Esophagus squamous epithelium (tissue), 4 donors: ENCODE measurements at regions not wholly inside any gene's neighbourhood (a gene's known extent, or its start where the extent isn't known, plus 50 kb on each side); places are given as distances from the start of the nearest gene placed in this dataset.

ENCODE experiments used
- POLR2A ChIP-seq, 4 donors: fragments of 450-650 bp; IDR thresholded peaks; one replicate each; pipeline ENCODE4 v1.6.1; 2017; ENCODE audit warnings: antibody characterized with exemption in 4 of 4, mild to moderate bottlenecking in 4 of 4, moderate library complexity in 3 of 4
- TF ChIP-seq, protein P1 (sequence below), 6 experiments: fragments of 450-650 bp in 4 of 6; fragments of 200-600 bp in 2 of 6; sonication (generic) in 2 of 6; IDR thresholded peaks; one replicate each; pipeline ENCODE4 v1.5.1; 2016 to 2019; ENCODE audit warnings: antibody characterized with exemption in 6 of 6, mild to moderate bottlenecking in 4 of 6, moderate library complexity in 4 of 6

DNA sequence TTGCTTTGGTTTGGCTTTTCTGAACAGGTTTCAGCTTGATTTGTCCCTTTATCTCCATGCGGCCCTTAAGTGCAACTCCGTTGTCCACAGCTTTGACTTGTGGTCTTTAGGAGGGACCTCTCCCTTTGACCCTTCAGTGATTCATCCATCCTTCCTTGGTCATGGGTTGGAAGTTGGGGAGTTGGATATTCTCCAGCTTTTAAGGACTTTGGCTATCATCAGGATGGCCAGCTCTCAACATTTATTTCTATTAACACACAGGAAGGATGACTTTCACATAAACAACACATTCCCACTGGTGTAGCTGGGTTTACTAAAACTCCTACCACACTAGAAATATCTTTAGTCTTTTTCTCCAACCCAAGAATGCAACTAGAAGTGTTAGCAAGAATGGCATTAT lies 50.9 kb upstream of the E2F7 start:
- TF ChIP-seq, protein P1, sequence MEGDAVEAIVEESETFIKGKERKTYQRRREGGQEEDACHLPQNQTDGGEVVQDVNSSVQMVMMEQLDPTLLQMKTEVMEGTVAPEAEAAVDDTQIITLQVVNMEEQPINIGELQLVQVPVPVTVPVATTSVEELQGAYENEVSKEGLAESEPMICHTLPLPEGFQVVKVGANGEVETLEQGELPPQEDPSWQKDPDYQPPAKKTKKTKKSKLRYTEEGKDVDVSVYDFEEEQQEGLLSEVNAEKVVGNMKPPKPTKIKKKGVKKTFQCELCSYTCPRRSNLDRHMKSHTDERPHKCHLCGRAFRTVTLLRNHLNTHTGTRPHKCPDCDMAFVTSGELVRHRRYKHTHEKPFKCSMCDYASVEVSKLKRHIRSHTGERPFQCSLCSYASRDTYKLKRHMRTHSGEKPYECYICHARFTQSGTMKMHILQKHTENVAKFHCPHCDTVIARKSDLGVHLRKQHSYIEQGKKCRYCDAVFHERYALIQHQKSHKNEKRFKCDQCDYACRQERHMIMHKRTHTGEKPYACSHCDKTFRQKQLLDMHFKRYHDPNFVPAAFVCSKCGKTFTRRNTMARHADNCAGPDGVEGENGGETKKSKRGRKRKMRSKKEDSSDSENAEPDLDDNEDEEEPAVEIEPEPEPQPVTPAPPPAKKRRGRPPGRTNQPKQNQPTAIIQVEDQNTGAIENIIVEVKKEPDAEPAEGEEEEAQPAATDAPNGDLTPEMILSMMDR (IDR thresholded peaks at IDR 0.05), result no peak
- TF ChIP-seq POLR2A (IDR thresholded peaks at IDR 0.05), result no peak
